Mucosa of descending colon (tissue), 3 donors: ENCODE measurements at regions not wholly inside any gene's neighbourhood (a gene's known extent, or its start where the extent isn't known, plus 50 kb on each side); places are given as distances from the start of the nearest gene placed in this dataset.
A peak's percentile ranks its signal among the peaks of the same experiment; 100 is the strongest.

ENCODE experiments used
- ATAC-seq: fragments of 200-7000 bp; cut with Tn5 transposase; one replicate; pipeline ENCODE4 v1.9.1; 2020; ENCODE audit warnings: mild to moderate bottlenecking, moderate library complexity
- DNase-seq, 3 donors: peaks; one replicate each; pipeline ENCODE4 v3.0.0-alpha.2; 2020
- H3K36me3 ChIP-seq: fragments of 200-600 bp; one replicate; pipeline ENCODE4 v1.8.0; 2021; ENCODE audit warnings: low read depth, mild to moderate bottlenecking
- H3K4me1 ChIP-seq: fragments of 200-600 bp; one replicate; pipeline ENCODE4 v1.8.0; 2021; ENCODE audit warnings: low read depth, mild to moderate bottlenecking
- H3K4me3 ChIP-seq: fragments of 200-600 bp; one replicate; pipeline ENCODE4 v1.8.0; 2021; ENCODE audit warnings: mild to moderate bottlenecking
- H3K9me3 ChIP-seq: fragments of 200-600 bp; one replicate; pipeline ENCODE4 v1.8.0; 2021; ENCODE audit warnings: mild to moderate bottlenecking
- CTCF ChIP-seq: fragments of 200-600 bp; IDR thresholded peaks from one replicate; pipeline ENCODE4 v1.8.0; 2022; ENCODE audit warnings: antibody characterized with exemption, mild to moderate bottlenecking
- intact Hi-C, 2 donors: fragments of 100-400 bp; cut with DNase I in 1 of 2; cut with micrococcal nuclease in 1 of 2; formaldehyde crosslinking; loops; one replicate each; pipeline versions ENCODE4 v1.11.0 to v1.11.1; 2022; cut with DNase I, micrococcal nuclease
- donor health status: DM: no; HTN: no; CAD: no; lungs with moderate emphysema.
- donor health status: DM: no; HTN: no; CAD: no.
- donor health status: DM: no; HTN: yes; CAD: no.

GRCh38 chr4:124104628-124105027 lies 607.9 kb downstream of the ANKRD50 start:
- no peak overlapping the region for H3K4me3 ChIP-seq
- DNase-seq (no peak), ATAC-seq (no peak)
- H3K4me1 ChIP-seq = no peaks in the 10 kb centered on the region
- H3K36me3 ChIP-seq = no peaks in the 10 kb centered on the region
- intact Hi-C loops = no loop called here
- H3K9me3 ChIP-seq = no peaks in the 10 kb centered on the region
- TF ChIP-seq CTCF = no peak

GRCh38 chr4:124105212-124105611 lies 607.3 kb downstream of the ANKRD50 start:
- H3K9me3 ChIP-seq = no peaks in the 10 kb centered on the region
- H3K4me1 ChIP-seq = no peaks in the 10 kb centered on the region
- H3K4me3 ChIP-seq = no peak overlapping the region
- no peaks in the 10 kb centered on the region for H3K36me3 ChIP-seq
- no peak for DNase-seq
- intact Hi-C loops = no loop called here
- no peak for ATAC-seq
- no peak for TF ChIP-seq CTCF

- DNase-seq (no peak), ATAC-seq (no peak)
- no peaks in the 10 kb centered on the region for H3K4me1 ChIP-seq
- TF ChIP-seq CTCF = no peak
- intact Hi-C loops = no loop called here
- no peaks in the 10 kb centered on the region for H3K36me3 ChIP-seq
- no peaks in the 10 kb centered on the region for H3K9me3 ChIP-seq
- no peak overlapping the region for H3K4me3 ChIP-seq
Observed at GRCh38 chr4:124111411-124111810, 601.1 kb downstream of the ANKRD50 start.

GRCh38 chr4:124111922-124112321 lies 600.6 kb downstream of the ANKRD50 start:
- no peak overlapping the region for H3K4me3 ChIP-seq
- no peaks in the 10 kb centered on the region for H3K9me3 ChIP-seq
- H3K36me3 ChIP-seq = no peaks in the 10 kb centered on the region
- DNase-seq (no peak), ATAC-seq (peak; percentile 17)
- TF ChIP-seq CTCF = no peak
- intact Hi-C loops = no loop called here
- H3K4me1 ChIP-seq = no peaks in the 10 kb centered on the region

- no peak for ATAC-seq
- H3K4me3 ChIP-seq = no peak overlapping the region
- no peak for TF ChIP-seq CTCF
- H3K4me1 ChIP-seq = no peaks in the 10 kb centered on the region
- H3K36me3 ChIP-seq = no peaks in the 10 kb centered on the region
- H3K9me3 ChIP-seq = no peaks in the 10 kb centered on the region
- intact Hi-C loops = no loop called here
- DNase-seq = no peak
Observed at GRCh38 chr4:124118061-124118460, 594.5 kb downstream of the ANKRD50 start.

- Histone ChIP-seq H3K4me3 (no peak overlapping the region), H3K9me3 (no peaks in the 10 kb centered on the region), H3K36me3 (no peaks in the 10 kb centered on the region), H3K4me1 (no peaks in the 10 kb centered on the region)
- DNase-seq (no peak), ATAC-seq (no peak)
- intact Hi-C loops = no loop called here
- no peak for TF ChIP-seq CTCF
Observed at GRCh38 chr4:124121461-124121971, 591.0 kb downstream of the ANKRD50 start.
